ENCODE measurements at regions not wholly inside any gene's neighbourhood (a gene's known extent, or its start where the extent isn't known, plus 50 kb on each side); places are given as distances from the start of the nearest gene placed in this dataset.
"Not testable (repeated sequence)": the region's sequence is repeated elsewhere in the genome, so short reads cannot be mapped to it uniquely, and the experiment has no call there.

GRCh38 chr14:40268236-40268635, 836.0 kb upstream of the FBXO33 start:
- no peak for DNase-seq

- DNase-seq: no peak
These were observed 832.9 kb upstream of the FBXO33 start for GRCh38 chr14:40265096-40265495.

- no peak for DNase-seq
These were observed 820.7 kb upstream of the FBXO33 start for GRCh38 chr14:40252817-40253447.

GRCh38 chr14:40248671-40249070, 816.4 kb upstream of the FBXO33 start:
- no peak for DNase-seq

GRCh38 chr14:40240245-40240859, 808.1 kb upstream of the FBXO33 start:
- DNase-seq: no peak

- DNase-seq: no peak
These were observed 800.1 kb upstream of the FBXO33 start for GRCh38 chr14:40232302-40232701.

- no peak for DNase-seq
These were observed 797.4 kb upstream of the FBXO33 start for GRCh38 chr14:40229676-40230075.

- DNase-seq: no peak
These were observed 790.8 kb upstream of the FBXO33 start for GRCh38 chr14:40222996-40223395.

- DNase-seq: no peak
These were observed 789.2 kb upstream of the FBXO33 start for GRCh38 chr14:40221428-40221827.

GRCh38 chr14:40219032-40219431, 786.8 kb upstream of the FBXO33 start:
- no peak for DNase-seq

GRCh38 chr14:40218282-40218941, 786.2 kb upstream of the FBXO33 start:
- no peak for DNase-seq

- no peak for DNase-seq
These were observed 784.7 kb upstream of the FBXO33 start for GRCh38 chr14:40216976-40217375.

- DNase-seq: not testable (repeated sequence)
These were observed 784.2 kb upstream of the FBXO33 start for GRCh38 chr14:40216408-40216807.

GRCh38 chr14:40213701-40214100, 781.5 kb upstream of the FBXO33 start:
- no peak for DNase-seq

- DNase-seq: no peak
These were observed 772.4 kb upstream of the FBXO33 start for GRCh38 chr14:40204441-40205175.

GRCh38 chr14:40199101-40199500, 766.9 kb upstream of the FBXO33 start:
- DNase-seq: no peak

GRCh38 chr14:40197344-40197743, 765.1 kb upstream of the FBXO33 start:
- no peak for DNase-seq

GRCh38 chr14:40188006-40188405, 755.8 kb upstream of the FBXO33 start:
- no peak for DNase-seq

GRCh38 chr14:40164083-40164482, 731.9 kb upstream of the FBXO33 start:
- DNase-seq: no peak

GRCh38 chr14:40139657-40140056, 707.4 kb upstream of the FBXO33 start:
- DNase-seq: no peak

- no peak for DNase-seq
These were observed 701.2 kb upstream of the FBXO33 start for GRCh38 chr14:40133463-40133862.

- no peak for DNase-seq
These were observed 696.9 kb upstream of the FBXO33 start for GRCh38 chr14:40129159-40129558.

- DNase-seq: no peak
These were observed 691.6 kb upstream of the FBXO33 start for GRCh38 chr14:40123816-40124215.
